ENCODE measurements at regions not wholly inside any gene's neighbourhood (a gene's known extent, or its start where the extent isn't known, plus 50 kb on each side); places are given as distances from the start of the nearest gene placed in this dataset.

DNA sequence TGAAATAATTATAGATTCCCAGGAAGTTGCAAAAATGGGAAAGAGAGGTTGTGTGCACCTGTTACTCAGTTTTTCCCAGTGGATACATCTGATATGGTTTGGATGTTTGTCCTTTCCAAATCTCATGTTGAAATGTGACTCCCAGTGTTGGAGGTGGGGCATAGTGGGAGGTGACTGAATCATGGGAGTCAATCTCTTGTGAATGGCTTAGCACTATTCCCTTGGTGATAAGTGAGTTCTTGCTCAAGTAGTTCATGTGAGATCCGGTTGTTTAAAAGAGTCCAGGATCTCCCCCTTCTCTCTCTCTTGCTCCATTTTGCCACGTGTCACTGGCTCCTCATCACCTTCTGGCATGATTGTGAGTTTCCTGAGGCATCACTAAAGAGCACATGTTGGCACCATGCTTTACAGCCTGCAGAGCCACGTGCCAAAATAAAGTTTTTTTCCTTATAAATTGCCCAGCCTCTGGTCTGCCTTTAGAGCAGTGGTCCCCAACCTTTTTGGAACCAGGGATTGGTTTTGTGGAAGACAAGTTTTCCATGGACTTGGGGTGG lies 149.2 kb downstream of the RAMP3 start:
- TF ChIP-seq POLR2AphosphoS5 (IDR thresholded peaks at IDR 0.05; ENCODE audit: low read depth, low read length) (no peak), SIN3A (IDR thresholded peaks at IDR 0.05; ENCODE audit: borderline replicate concordance, insufficient read depth, low read length) (no peak), TAF1 (IDR thresholded peaks at IDR 0.05; ENCODE audit: borderline replicate concordance, insufficient read depth, low read length) (no peak)
